EH (cell line): ENCODE measurements at regions not wholly inside any gene's neighbourhood (a gene's known extent, or its start where the extent isn't known, plus 50 kb on each side); places are given as distances from the start of the nearest gene placed in this dataset.
"Not testable (repeated sequence)": the region's sequence is repeated elsewhere in the genome, so short reads cannot be mapped to it uniquely, and the experiment has no call there.

Source experiments
- DNase-seq: peaks from one replicate; pipeline ENCODE4 v3.0.0-alpha.2; 2015; ENCODE audit warnings: low read depth

DNA sequence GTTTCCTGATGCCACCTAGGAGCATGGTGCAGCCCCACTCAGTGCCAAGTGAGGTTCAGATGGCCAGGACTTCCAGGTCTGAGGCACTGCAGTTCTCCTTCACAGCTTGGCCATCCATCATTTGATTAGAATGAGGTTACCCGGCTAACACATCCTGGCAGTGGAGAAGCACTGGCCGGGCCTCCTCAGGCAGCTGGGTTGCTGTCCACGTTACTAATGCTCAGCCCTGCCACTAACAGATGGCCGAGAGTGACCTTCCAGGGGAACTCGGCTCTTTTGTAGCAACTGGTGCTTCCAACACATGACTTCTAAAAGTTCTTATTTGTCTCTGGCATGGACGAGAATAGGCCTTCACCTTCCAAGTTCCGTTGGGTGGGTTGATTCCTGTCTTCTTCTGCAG, 204.6 kb upstream of the CFAP20DC start:
- DNase-seq, result no peak

GRCh38 chr3:59253523-59253922, 203.7 kb upstream of the CFAP20DC start:
- DNase-seq, result no peak

DNA sequence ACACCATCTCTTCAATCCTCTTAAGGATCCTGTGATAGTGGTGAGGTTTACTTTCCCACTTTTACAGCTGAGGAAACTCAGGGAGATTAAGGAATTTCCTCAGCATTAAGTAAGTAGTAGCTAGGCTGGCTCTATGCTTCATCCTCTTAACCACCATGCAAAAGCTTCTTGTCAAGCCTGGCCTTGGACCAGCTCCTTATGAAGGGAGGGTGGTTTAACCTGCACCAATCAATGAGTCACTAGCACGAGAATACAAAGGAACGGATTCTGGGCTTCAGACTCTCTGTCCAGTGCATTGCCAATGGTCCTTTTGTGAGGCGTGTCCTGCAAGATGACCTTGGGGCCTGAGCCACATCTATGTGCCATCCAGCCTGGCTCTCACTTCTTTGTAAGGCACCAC, 202.0 kb upstream of the CFAP20DC start:
- DNase-seq, result no peak

DNA sequence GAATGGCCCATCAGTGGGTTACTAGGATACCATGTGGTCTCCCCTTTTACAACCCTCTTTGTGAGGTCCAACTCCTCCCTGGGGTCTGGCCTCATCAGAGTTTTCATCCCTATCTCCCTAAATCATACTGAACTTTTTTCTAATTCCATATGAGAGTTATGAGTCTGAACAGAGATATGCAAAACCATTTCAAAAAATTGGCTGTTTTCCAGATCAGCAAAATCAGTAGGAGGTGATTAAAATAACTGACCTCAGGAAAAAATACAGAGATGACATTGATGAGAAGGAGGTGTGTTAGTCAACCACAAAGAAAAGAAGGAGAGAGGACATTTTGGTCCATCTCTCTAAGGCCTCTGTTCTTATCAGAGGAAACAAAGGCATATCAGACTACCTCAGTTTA, 200.8 kb upstream of the CFAP20DC start:
- DNase-seq, result no peak

- no peak for DNase-seq
Observed at GRCh38 chr3:59249698-59250361, 200.0 kb upstream of the CFAP20DC start.

- no peak for DNase-seq
Observed at GRCh38 chr3:59249004-59249403, 199.2 kb upstream of the CFAP20DC start.

- DNase-seq, result no peak
Observed at GRCh38 chr3:59247402-59247841, 197.6 kb upstream of the CFAP20DC start.

- DNase-seq, result no peak
Observed at GRCh38 chr3:59246719-59247401, 197.0 kb upstream of the CFAP20DC start.

- peak; percentile 25 for DNase-seq
Observed at GRCh38 chr3:59245859-59246501, 196.2 kb upstream of the CFAP20DC start.

DNA sequence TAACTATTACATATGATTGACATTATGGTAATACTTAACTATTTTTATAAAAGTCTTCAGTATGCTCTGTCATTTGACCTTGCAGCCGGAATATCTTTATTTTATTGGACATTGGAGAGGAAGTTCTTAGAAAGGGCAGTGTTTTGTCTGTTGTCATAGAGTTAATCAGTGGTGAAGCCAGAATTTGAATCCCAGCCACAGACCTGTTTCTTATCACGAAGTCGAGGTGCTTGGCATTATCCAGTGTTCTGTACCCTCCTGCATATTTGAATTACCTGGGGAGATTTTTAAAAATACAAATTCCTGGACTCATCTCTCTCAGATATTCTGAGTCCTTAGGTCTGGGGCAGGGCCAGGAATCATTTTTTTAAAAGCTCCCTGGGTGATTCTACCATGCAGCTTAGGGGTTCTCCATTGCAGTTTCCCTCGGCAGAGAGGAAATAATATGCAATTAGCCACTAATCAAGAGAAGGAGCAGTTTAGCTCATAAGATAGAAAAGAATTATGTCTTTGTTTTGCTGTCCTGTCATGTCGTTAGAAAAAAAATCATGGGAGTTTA, 195.6 kb upstream of the CFAP20DC start:
- DNase-seq, result no peak

DNA sequence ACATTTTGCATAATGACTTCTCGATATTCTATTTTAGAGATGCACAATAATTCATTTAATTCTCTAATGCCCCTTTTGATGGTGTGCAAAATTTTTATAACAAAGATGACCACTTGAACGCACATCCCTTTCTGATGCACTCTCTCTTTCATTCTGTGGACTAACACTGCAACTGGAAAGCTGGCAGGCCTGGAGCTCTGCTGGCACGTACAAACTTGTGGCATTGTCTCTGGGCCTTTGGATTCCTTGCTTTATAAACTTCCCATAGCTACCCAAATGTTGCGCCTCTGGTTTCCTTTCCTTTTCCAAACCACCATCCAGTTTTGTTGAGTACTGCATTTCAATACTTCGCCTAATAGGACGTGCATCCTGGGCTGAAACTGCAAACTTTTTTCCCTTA, 194.5 kb upstream of the CFAP20DC start:
- no peak for DNase-seq

DNA sequence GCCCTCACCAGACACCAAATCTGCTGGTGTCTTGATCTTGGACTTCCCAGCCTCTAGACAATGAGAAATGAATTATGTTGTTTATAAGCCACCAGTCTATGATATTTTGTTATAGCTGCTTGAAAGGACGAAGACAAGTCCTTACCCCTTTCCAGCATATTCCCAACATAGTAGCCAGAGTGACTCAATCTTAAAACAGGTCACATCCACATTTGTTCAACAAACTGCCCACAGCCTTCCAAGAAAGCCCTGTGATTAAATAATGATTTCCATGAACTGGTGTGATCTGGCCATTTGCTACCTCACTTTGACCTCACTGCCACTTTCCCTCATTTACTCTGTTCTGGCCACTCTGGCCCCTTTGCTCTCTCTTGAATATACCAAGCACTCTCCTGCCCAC, 193.7 kb upstream of the CFAP20DC start:
- no peak for DNase-seq

DNA sequence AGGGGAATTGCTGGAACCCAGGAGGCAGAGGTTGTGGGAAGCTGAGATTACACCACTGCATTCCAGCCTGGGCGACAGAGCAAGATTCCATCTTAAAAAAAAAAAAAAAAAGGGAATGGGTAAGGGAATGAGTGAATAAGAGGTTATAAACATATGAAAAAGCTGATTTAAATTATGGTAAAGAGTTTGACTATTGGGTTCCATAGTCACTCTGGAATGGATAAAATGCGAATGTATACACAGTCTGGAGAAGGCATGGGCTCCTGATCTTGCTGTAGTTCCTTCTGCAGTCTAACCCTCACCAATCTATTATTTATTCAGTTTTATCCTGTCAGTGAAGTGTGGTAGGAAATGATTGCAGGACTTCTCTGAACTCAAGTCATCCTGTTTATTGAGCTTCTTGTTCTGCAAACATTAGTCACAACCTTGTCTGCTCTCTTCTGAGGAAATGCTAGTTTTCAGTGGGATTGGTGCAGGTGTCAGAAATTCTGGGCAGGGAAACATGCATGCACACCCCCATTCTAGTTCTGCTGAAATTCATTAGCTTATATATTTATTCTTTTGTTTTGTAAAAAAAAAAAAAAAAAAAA, 190.9 kb upstream of the CFAP20DC start:
- DNase-seq, result no peak

DNA sequence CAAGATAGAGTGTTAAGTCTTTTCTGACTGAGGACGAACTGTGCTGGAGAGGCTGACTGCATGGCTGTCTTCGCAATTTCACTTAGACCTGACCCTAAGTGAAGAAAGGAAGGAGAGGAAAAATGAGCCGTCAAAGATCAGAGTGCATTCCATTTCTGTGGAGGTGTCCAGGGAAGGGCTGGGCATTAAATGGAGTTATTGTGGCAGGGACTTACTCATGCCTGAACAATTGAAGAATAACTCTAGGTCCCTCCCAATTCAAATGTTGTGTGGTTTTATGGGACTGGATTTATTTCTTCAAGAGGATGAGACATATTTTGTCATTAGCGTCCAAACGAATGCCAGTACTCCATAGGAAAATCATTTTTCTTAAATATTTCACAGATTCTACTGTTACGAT, 187.3 kb upstream of the CFAP20DC start:
- no peak for DNase-seq

- DNase-seq, result no peak
Observed at GRCh38 chr3:59235634-59236012, 185.8 kb upstream of the CFAP20DC start.

DNA sequence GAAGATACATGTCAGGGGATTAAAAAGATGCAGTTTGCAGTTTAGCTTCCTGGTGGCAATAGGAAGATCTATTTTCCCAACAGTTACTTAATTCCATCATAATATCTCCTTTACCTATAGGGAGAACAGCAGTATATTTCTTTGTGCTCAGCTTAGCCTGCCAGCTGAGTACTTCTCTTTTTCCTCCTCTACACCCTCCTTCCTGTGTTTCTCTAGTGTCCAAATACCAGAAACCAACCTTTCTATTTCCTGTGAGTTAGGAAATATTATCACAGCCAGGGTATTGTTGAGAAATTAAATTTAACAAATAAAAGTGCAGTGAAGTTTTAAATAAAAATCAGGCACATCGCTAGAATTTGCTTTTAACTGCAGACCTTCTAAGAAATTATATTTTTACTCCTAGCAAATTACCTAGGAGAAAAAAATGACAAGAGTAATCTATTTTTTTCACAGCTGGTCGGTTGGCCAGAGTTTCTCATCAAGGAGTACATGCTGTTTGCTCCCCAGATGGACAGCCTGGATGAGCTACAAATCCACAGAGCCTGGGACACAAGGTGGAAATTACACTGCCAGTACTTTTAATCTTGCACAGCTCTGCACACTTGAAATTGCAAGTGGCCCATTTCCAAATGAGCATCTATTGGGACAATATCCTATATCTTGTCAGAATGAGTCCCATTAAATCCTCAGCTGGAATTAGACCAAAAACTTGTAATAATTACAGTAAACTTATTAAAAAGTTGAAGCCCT, 185.2 kb upstream of the CFAP20DC start:
- no peak for DNase-seq

- DNase-seq, result not testable (repeated sequence)
Observed at GRCh38 chr3:59230379-59230778, 180.6 kb upstream of the CFAP20DC start.

GRCh38 chr3:59213860-59214259, 164.0 kb upstream of the CFAP20DC start:
- no peak for DNase-seq

DNA sequence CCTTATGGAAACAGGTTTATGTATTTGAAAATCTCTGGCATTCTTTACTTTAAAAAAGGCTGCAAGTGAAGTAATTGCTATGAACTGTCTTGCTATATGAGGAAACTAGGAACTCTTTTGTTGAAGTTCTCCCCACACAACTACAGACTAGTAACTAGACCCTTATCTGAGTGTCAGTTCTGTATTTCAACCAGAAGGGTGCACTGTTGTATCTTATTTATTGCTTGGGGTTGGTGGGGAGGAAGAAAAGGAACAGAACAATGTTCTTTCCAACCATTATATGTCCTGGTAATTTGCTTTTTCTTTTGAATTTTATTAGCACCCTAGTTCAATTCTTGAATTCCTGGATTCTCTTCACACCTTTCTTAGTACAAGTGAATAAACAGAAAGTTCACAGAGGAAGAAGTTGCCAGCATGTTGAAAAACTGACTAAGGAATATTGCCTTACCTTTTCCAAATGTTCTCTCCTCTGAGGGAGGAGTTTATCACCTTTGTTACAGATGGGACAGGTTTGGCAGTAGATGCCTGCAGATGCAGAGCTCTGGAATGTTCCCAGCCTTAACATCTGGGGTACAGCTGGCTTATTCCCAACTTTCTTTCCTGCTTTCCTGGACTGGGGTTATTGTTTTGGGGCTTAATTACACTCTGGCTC, 162.4 kb upstream of the CFAP20DC start:
- DNase-seq, result peak; percentile 51

GRCh38 chr3:59210260-59210659, 160.4 kb upstream of the CFAP20DC start:
- no peak for DNase-seq

GRCh38 chr3:59192473-59192872, 142.6 kb upstream of the CFAP20DC start:
- peak; percentile 54 for DNase-seq
